ENCODE measurements at regions not wholly inside any gene's neighbourhood (a gene's known extent, or its start where the extent isn't known, plus 50 kb on each side); places are given as distances from the start of the nearest gene placed in this dataset.
A peak's percentile ranks its signal among the peaks of the same experiment; 100 is the strongest.
"Not testable (repeated sequence)": the region's sequence is repeated elsewhere in the genome, so short reads cannot be mapped to it uniquely, and the experiment has no call there.

- H3K9me2 ChIP-seq (ENCODE audit: insufficient read depth, low read length); H4K20me1 ChIP-seq (ENCODE audit: insufficient read depth, low read length); H2AFZ ChIP-seq (ENCODE audit: low read length); intact Hi-C loops (cut with micrococcal nuclease; ENCODE audit: unreplicated experiment); H3K79me2 ChIP-seq (ENCODE audit: insufficient read depth, low read depth, low read length); H3K4me3 ChIP-seq (ENCODE audit: low read depth, low read length, poor library complexity, severe bottlenecking); H3K27ac ChIP-seq (ENCODE audit: low read depth, low read length, poor library complexity, severe bottlenecking); H3K9me3 ChIP-seq (ENCODE audit: low read length); CTCF ChIA-PET (ENCODE audit: unreplicated experiment); H3K4me2 ChIP-seq (ENCODE audit: low read length); POLR2A ChIA-PET; BruUV-seq (replicated peaks); H3K36me3 ChIP-seq (ENCODE audit: insufficient read depth, low read length); H3K4me1 ChIP-seq (ENCODE audit: insufficient read depth, low read length, poor library complexity, severe bottlenecking): not testable (repeated sequence)
- peak; percentile 0 for DNase-seq (ENCODE audit: low spot score)
- 0 out of 2 replicates have a peak, but pooled peaks have one; percentile 23 for TF ChIP-seq CTCF (conservative IDR thresholded peaks at IDR 0.05; ENCODE audit: low read length)
Measured at GRCh38 chr10:133785846-133786602, 159.4 kb upstream of the FRG2B start.

DNA sequence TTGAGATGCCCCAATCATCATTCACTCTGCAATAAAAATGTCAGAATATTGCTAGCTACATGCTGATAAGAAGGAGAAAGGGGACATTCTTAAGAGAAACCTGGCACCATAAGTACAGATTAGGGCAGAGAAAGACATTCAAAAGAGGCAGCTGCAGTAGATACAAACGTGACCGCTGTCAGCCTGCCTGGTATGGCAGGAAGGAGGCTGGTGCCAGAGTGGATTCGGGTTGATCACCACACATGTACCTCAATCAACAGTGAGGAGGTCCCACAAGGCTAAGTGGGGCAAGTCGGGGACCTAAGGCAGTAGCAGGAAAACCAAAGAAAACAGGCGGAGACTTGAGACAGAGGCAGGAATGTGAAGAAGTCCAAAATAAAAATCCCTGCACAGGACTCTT, 158.6 kb upstream of the FRG2B start:
- BruUV-seq (replicated peaks); CTCF ChIA-PET (ENCODE audit: unreplicated experiment); H3K4me3 ChIP-seq (ENCODE audit: low read depth, low read length, poor library complexity, severe bottlenecking); H2AFZ ChIP-seq (ENCODE audit: low read length); H3K4me2 ChIP-seq (ENCODE audit: low read length); POLR2A ChIA-PET; H3K9me3 ChIP-seq (ENCODE audit: low read length); H3K27ac ChIP-seq (ENCODE audit: low read depth, low read length, poor library complexity, severe bottlenecking); intact Hi-C loops (cut with micrococcal nuclease; ENCODE audit: unreplicated experiment); DNase-seq (ENCODE audit: low spot score); H4K20me1 ChIP-seq (ENCODE audit: insufficient read depth, low read length); H3K4me1 ChIP-seq (ENCODE audit: insufficient read depth, low read length, poor library complexity, severe bottlenecking); H3K79me2 ChIP-seq (ENCODE audit: insufficient read depth, low read depth, low read length); H3K9me2 ChIP-seq (ENCODE audit: insufficient read depth, low read length); H3K36me3 ChIP-seq (ENCODE audit: insufficient read depth, low read length): not testable (repeated sequence)

DNA sequence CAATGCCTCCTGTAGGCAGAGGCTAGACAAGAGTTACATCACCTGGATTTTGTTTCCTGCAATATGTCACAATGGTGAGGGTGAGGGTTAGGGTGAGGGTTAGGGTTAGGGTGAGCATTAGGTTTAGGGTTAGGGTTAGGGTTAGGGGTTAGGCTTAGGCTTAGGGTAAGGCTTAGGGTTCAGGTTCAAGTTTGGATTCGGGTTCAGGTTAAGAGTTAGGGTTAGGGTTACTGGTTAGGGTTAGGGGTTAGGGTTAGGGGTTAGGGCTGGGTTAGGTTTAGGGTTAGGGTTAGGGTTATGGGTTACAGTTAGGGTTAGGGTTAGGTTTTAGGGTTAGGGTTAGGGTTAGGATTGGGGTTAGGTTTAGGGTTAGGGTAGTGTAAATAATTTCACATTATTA, 138.7 kb upstream of the FRG2B start:
- H3K36me3 ChIP-seq (ENCODE audit: insufficient read depth, low read length); H3K79me2 ChIP-seq (ENCODE audit: insufficient read depth, low read depth, low read length); CTCF ChIA-PET (ENCODE audit: unreplicated experiment); H3K4me3 ChIP-seq (ENCODE audit: low read depth, low read length, poor library complexity, severe bottlenecking); intact Hi-C loops (cut with micrococcal nuclease; ENCODE audit: unreplicated experiment); POLR2A ChIA-PET; BruUV-seq (replicated peaks); H2AFZ ChIP-seq (ENCODE audit: low read length); H3K4me1 ChIP-seq (ENCODE audit: insufficient read depth, low read length, poor library complexity, severe bottlenecking); DNase-seq (ENCODE audit: low spot score); H4K20me1 ChIP-seq (ENCODE audit: insufficient read depth, low read length); H3K9me3 ChIP-seq (ENCODE audit: low read length); H3K27ac ChIP-seq (ENCODE audit: low read depth, low read length, poor library complexity, severe bottlenecking); H3K4me2 ChIP-seq (ENCODE audit: low read length); H3K9me2 ChIP-seq (ENCODE audit: insufficient read depth, low read length): not testable (repeated sequence)

DNA sequence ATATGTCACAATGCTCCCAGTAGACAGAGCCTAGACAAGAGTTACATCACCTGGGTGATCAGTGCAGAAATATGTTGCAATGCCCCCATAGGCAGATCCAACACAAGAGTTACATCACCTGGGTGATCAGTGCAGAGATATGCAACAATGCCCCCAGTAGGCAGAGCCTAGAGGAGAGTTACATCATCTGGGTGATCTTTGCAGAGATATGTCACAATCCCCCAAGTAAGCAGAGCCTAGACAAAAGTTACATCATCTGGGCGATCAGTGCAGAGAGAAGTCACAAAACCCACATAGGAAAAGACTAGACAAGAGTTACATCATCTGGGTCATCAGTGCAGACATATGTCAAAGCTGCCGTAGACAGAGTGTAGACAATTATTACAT, 138.2 kb upstream of the FRG2B start:
- H4K20me1 ChIP-seq (ENCODE audit: insufficient read depth, low read length); H3K79me2 ChIP-seq (ENCODE audit: insufficient read depth, low read depth, low read length); BruUV-seq (replicated peaks); POLR2A ChIA-PET; H3K9me2 ChIP-seq (ENCODE audit: insufficient read depth, low read length); H3K27ac ChIP-seq (ENCODE audit: low read depth, low read length, poor library complexity, severe bottlenecking); DNase-seq (ENCODE audit: low spot score); H3K36me3 ChIP-seq (ENCODE audit: insufficient read depth, low read length); H3K4me3 ChIP-seq (ENCODE audit: low read depth, low read length, poor library complexity, severe bottlenecking); H3K9me3 ChIP-seq (ENCODE audit: low read length); CTCF ChIA-PET (ENCODE audit: unreplicated experiment); H2AFZ ChIP-seq (ENCODE audit: low read length); H3K4me2 ChIP-seq (ENCODE audit: low read length); H3K4me1 ChIP-seq (ENCODE audit: insufficient read depth, low read length, poor library complexity, severe bottlenecking); intact Hi-C loops (cut with micrococcal nuclease; ENCODE audit: unreplicated experiment): not testable (repeated sequence)

DNA sequence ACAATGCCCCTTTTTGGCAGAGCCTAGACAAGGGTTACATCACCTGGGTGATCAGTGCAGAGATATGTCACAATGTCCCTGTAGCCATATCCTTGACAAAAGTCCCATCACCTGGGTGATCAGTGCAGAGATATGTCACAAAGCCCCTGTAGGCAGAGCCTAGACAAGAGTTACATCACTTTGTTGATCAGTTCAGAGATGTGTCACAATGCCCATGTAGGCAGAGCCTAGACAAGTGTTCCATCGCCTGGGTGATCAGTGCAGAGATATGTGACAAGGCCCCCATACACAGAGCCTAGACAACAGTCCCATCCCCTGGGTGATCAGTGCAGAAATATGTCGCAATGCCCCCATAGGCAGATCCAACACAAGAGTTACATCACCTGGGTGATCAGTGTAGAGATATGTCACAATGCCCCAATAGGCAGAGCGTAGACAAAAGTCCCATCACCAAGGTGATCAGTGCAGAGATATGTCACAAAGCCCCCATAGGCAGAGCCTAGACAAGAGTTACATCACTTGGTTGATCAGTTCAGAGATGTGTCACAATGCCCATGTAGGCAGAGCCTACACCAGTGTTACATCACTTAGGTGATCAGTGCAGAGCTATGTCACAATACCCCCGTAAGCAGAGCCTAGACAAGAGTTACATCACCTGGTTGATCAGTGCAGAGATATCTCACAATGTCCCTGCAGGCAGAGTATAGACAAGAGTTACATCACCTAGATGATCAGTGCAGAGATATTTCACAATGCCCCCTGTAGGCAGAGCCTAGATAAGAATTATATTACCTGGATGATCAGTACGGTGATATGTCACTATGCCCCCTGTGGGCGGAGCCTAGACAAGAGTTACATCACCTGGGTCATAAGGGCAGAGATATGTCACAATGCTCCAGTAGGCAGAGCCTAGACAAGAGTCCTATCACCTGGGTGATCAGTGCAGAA, 137.6 kb upstream of the FRG2B start:
- H3K4me2 ChIP-seq (ENCODE audit: low read length); H3K36me3 ChIP-seq (ENCODE audit: insufficient read depth, low read length); H3K9me2 ChIP-seq (ENCODE audit: insufficient read depth, low read length); H3K79me2 ChIP-seq (ENCODE audit: insufficient read depth, low read depth, low read length); H4K20me1 ChIP-seq (ENCODE audit: insufficient read depth, low read length); H3K9me3 ChIP-seq (ENCODE audit: low read length); H3K27ac ChIP-seq (ENCODE audit: low read depth, low read length, poor library complexity, severe bottlenecking); H2AFZ ChIP-seq (ENCODE audit: low read length); BruUV-seq (replicated peaks); CTCF ChIA-PET (ENCODE audit: unreplicated experiment); H3K4me3 ChIP-seq (ENCODE audit: low read depth, low read length, poor library complexity, severe bottlenecking); intact Hi-C loops (cut with micrococcal nuclease; ENCODE audit: unreplicated experiment); POLR2A ChIA-PET; H3K4me1 ChIP-seq (ENCODE audit: insufficient read depth, low read length, poor library complexity, severe bottlenecking): not testable (repeated sequence)
- DNase-seq (ENCODE audit: low spot score) = peak; percentile 0

- H3K79me2 ChIP-seq (ENCODE audit: insufficient read depth, low read depth, low read length); H3K9me2 ChIP-seq (ENCODE audit: insufficient read depth, low read length); H3K36me3 ChIP-seq (ENCODE audit: insufficient read depth, low read length); H3K4me2 ChIP-seq (ENCODE audit: low read length); H2AFZ ChIP-seq (ENCODE audit: low read length); H3K4me3 ChIP-seq (ENCODE audit: low read depth, low read length, poor library complexity, severe bottlenecking); H3K9me3 ChIP-seq (ENCODE audit: low read length); intact Hi-C loops (cut with micrococcal nuclease; ENCODE audit: unreplicated experiment); DNase-seq (ENCODE audit: low spot score); POLR2A ChIA-PET; H3K27ac ChIP-seq (ENCODE audit: low read depth, low read length, poor library complexity, severe bottlenecking); CTCF ChIA-PET (ENCODE audit: unreplicated experiment); BruUV-seq (replicated peaks); H4K20me1 ChIP-seq (ENCODE audit: insufficient read depth, low read length); H3K4me1 ChIP-seq (ENCODE audit: insufficient read depth, low read length, poor library complexity, severe bottlenecking): not testable (repeated sequence)
Measured at GRCh38 chr10:133763190-133763589, 136.6 kb upstream of the FRG2B start.

Measured in OCI-LY7 (cell line).